Endodermal cell (in vitro differentiated cells): ENCODE measurements at regions not wholly inside any gene's neighbourhood (a gene's known extent, or its start where the extent isn't known, plus 50 kb on each side); places are given as distances from the start of the nearest gene placed in this dataset.

Experiments used
- DNase-seq: peaks from one replicate; pipeline ENCODE4 v3.0.0-alpha.2; 2017
- H3K27ac ChIP-seq: 2 replicates; pipeline ENCODE4 v1.5.1; 2013; ENCODE audit warnings: mild to moderate bottlenecking, low read depth, low read length, moderate library complexity
- H3K27me3 ChIP-seq: 2 replicates; pipeline ENCODE4 v1.6.1; 2013; ENCODE audit warnings: mild to moderate bottlenecking, low read length, moderate library complexity; ENCODE audit not compliant: insufficient read depth, control insufficient read depth, poor library complexity, severe bottlenecking
- H3K36me3 ChIP-seq: 2 replicates; pipeline ENCODE4 v1.7.0; 2013; ENCODE audit warnings: mild to moderate bottlenecking, low read length, moderate library complexity; ENCODE audit not compliant: control insufficient read depth, insufficient read depth
- H3K4me1 ChIP-seq: one replicate; pipeline ENCODE4 v1.7.0; 2013; ENCODE audit warnings: low read length; ENCODE audit not compliant: control insufficient read depth, insufficient read depth
- H3K4me3 ChIP-seq: 2 replicates; pipeline ENCODE4 v1.5.1; 2013; ENCODE audit warnings: mild to moderate bottlenecking, low read length, moderate library complexity
- H3K9ac ChIP-seq: 2 replicates; pipeline ENCODE4 v1.6.1; 2013; ENCODE audit warnings: mild to moderate bottlenecking, low read length, moderate library complexity; ENCODE audit not compliant: poor library complexity, severe bottlenecking; ENCODE audit errors: extremely low read depth
- H3K9me3 ChIP-seq: 2 replicates; pipeline ENCODE4 v1.6.1; 2013; ENCODE audit warnings: mild to moderate bottlenecking, low read length, moderate library complexity; ENCODE audit not compliant: control insufficient read depth
- H3K27ac Mint-ChIP-seq: 2 replicates; pipeline ENCODE4 v1.8.0; 2020; ENCODE audit warnings: mixed read lengths
- H3K27me3 Mint-ChIP-seq: 2 replicates; pipeline ENCODE4 v1.8.0; 2021; ENCODE audit warnings: mild to moderate bottlenecking, mixed read lengths; ENCODE audit not compliant: insufficient read depth
- H3K36me3 Mint-ChIP-seq: 2 replicates; pipeline ENCODE4 v1.8.0; 2020; ENCODE audit warnings: low read depth, mixed read lengths
- H3K4me1 Mint-ChIP-seq: 2 replicates; pipeline ENCODE4 v1.8.0; 2020; ENCODE audit warnings: mixed read lengths
- H3K4me3 Mint-ChIP-seq: 2 replicates; pipeline ENCODE4 v1.8.0; 2020; ENCODE audit warnings: mild to moderate bottlenecking, moderate library complexity, mixed read lengths
- H3K9me3 Mint-ChIP-seq: 2 replicates; pipeline ENCODE4 v1.8.0; 2020; ENCODE audit warnings: mild to moderate bottlenecking, mixed read lengths
- WGBS, 2 experiments: methylation state at CpG; one replicate each; pipeline versions ENCODE4 v1.1.5 to v1.1.7; 2013; ENCODE audit warnings: missing lambda C conversion rate in 2 of 2, mixed read lengths in 1 of 2; ENCODE audit not compliant: insufficient coverage in 1 of 2, insufficient read length in 1 of 2; 5-methylcytosine and 5-hydroxymethylcytosine counted together
- TF ChIP-seq, protein P1 (sequence below): fragments of 200-600 bp; sonication (generic); conservative IDR thresholded peaks from 2 replicates; pipeline ENCODE4 v1.5.0; 2021; ENCODE audit warnings: antibody characterized with exemption, mild to moderate bottlenecking

DNA sequence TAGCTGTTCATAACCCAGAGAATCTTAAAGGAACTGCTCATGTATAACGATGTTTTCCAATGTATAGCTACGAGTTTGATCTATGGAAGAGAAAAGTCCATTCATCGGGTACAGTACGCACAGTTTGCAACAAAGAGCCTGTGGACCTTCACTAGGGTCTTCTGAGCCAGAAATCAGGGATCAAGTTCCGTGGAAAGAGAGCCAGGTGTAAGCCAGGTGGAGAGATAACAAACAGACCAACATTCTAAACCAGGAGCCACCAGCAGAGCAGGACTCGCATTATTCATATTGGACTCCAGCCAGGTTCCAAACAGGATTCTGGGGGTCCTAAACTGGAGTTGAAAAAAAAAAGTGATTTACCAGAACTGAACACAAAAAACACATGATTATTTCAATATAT, 505.4 kb upstream of the C16orf82 start:
- H3K4me1 ChIP-seq, result no peaks in the 10 kb centered on the region
- H3K27me3 ChIP-seq, result no peaks in the 10 kb centered on the region
- no peak overlapping the region for H3K4me3 ChIP-seq
- Mint-ChIP-seq H3K4me1 (peaks cover 3% of the 10 kb centered on the region), H3K27me3 (peaks cover 33% of the 10 kb centered on the region), H3K4me3 (no peak overlapping the region), H3K27ac (no peak overlapping the region), H3K36me3 (no peaks in the 10 kb centered on the region), H3K9me3 (no peaks in the 10 kb centered on the region)
- H3K9ac ChIP-seq, result no peak overlapping the region
- H3K27ac ChIP-seq, result no peak overlapping the region
- no peak for DNase-seq
- H3K36me3 ChIP-seq, result no peaks in the 10 kb centered on the region
- TF ChIP-seq, protein P1, sequence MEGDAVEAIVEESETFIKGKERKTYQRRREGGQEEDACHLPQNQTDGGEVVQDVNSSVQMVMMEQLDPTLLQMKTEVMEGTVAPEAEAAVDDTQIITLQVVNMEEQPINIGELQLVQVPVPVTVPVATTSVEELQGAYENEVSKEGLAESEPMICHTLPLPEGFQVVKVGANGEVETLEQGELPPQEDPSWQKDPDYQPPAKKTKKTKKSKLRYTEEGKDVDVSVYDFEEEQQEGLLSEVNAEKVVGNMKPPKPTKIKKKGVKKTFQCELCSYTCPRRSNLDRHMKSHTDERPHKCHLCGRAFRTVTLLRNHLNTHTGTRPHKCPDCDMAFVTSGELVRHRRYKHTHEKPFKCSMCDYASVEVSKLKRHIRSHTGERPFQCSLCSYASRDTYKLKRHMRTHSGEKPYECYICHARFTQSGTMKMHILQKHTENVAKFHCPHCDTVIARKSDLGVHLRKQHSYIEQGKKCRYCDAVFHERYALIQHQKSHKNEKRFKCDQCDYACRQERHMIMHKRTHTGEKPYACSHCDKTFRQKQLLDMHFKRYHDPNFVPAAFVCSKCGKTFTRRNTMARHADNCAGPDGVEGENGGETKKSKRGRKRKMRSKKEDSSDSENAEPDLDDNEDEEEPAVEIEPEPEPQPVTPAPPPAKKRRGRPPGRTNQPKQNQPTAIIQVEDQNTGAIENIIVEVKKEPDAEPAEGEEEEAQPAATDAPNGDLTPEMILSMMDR, result no peak
- H3K9me3 ChIP-seq, result no peaks in the 10 kb centered on the region
- 90 to 96% methylated on average over 6 of the region's 6 CpGs for WGBS, 2 experiments

DNA sequence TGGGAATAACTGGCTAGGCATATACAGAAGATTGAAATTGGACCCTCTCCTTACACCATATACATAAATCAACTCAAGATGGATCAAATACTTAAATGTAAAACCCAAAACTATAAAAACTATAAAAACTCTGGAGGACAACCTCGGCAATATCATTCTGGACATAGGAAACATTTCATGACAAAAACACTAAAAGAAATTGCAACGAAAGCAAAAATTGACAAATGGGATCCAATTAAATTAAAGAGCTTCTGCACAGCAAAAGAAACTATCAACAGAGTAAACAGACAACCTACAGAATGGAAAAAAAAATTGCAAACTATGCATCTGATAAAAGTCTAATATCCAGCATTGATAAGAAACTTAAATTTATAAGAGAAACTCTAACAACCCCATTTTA, 503.7 kb upstream of the C16orf82 start:
- Histone ChIP-seq H3K36me3 (no peaks in the 10 kb centered on the region), H3K4me1 (no peaks in the 10 kb centered on the region), H3K9me3 (no peaks in the 10 kb centered on the region), H3K4me3 (no peak overlapping the region), H3K27ac (no peak overlapping the region), H3K27me3 (peaks cover 8% of the 10 kb centered on the region), H3K9ac (no peak overlapping the region)
- H3K4me3 Mint-ChIP-seq, result no peak overlapping the region
- TF ChIP-seq, protein P1, result no peak
- peaks cover 37% of the 10 kb centered on the region for H3K27me3 Mint-ChIP-seq
- H3K4me1 Mint-ChIP-seq, result peaks cover 3% of the 10 kb centered on the region
- WGBS, 2 experiments, result 84 to 100% methylated on average over 2 of the region's 2 CpGs
- no peak overlapping the region for H3K27ac Mint-ChIP-seq
- no peak for DNase-seq
- no peaks in the 10 kb centered on the region for H3K36me3 Mint-ChIP-seq
- H3K9me3 Mint-ChIP-seq, result no peaks in the 10 kb centered on the region

DNA sequence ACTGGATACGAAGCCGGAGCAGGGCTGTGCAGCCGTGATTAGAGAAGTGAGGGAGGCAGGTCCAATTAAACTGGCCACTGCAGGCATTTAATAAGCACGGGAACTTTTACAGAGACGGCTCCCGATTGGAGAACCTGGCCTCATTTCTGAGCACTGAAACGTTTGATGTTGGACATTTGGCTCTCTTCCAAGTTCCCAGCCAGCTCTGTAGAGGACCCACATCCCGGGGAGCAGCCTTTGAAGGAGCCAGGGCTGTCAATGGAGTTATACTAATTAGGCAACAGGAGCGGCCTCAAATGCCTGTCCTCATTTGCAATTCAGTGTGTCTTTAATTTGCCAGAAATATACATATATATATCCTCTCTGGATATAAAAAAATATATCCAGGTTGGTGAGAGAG, 499.4 kb upstream of the C16orf82 start:
- Histone ChIP-seq H3K27me3 (peaks cover 29% of the 10 kb centered on the region), H3K4me1 (no peaks in the 10 kb centered on the region), H3K27ac (no peak overlapping the region), H3K9me3 (no peaks in the 10 kb centered on the region), H3K4me3 (no peak overlapping the region), H3K9ac (no peak overlapping the region), H3K36me3 (no peaks in the 10 kb centered on the region)
- H3K36me3 Mint-ChIP-seq, result no peaks in the 10 kb centered on the region
- no peak overlapping the region for H3K27ac Mint-ChIP-seq
- peaks cover 46% of the 10 kb centered on the region for H3K27me3 Mint-ChIP-seq
- TF ChIP-seq, protein P1, result no peak
- no peaks in the 10 kb centered on the region for H3K9me3 Mint-ChIP-seq
- no peak for DNase-seq
- WGBS, 2 experiments, result 84 to 85% methylated on average over 7 to 9 of the region's 9 CpGs
- H3K4me1 Mint-ChIP-seq, result peaks cover 3% of the 10 kb centered on the region
- H3K4me3 Mint-ChIP-seq, result no peak overlapping the region
